ENCODE measurements at regions not wholly inside any gene's neighbourhood (a gene's known extent, or its start where the extent isn't known, plus 50 kb on each side); places are given as distances from the start of the nearest gene placed in this dataset.

- H3K79me1 ChIP-seq (replicated peaks; ENCODE audit: low read length, poor library complexity, severe bottlenecking), result no peaks in the 10 kb centered on the region
- no peak overlapping the region for H2BK120ac ChIP-seq (ENCODE audit: low read depth, low read length)
- no peaks in the 10 kb centered on the region for H3K36me3 ChIP-seq (ENCODE audit: control insufficient read depth in 1 of 2, insufficient read depth in 2 of 2, low read depth in 1 of 2, low read length in 2 of 2)
- H4K8ac ChIP-seq (ENCODE audit: low read length), result no peak overlapping the region
- no peak for DNase-seq
- no peak overlapping the region for H3K4ac ChIP-seq (ENCODE audit: low read depth in 1 of 2, low read length in 2 of 2)
- H3K4me1 ChIP-seq (ENCODE audit: control insufficient read depth, insufficient read depth, low read depth, low read length), result no peaks in the 10 kb centered on the region
- H3K9me3 ChIP-seq (ENCODE audit: control insufficient read depth, low read length), result no peaks in the 10 kb centered on the region
- no peak overlapping the region for H3K23ac ChIP-seq (ENCODE audit: low read length in 2 of 2)
- H2BK5ac ChIP-seq (ENCODE audit: low read depth, low read length, poor library complexity, severe bottlenecking), result no peak overlapping the region
- H3K4me3 ChIP-seq (ENCODE audit: insufficient read depth in 1 of 2, low read depth in 1 of 2, low read length in 2 of 2), result no peak overlapping the region
- H2BK12ac ChIP-seq (ENCODE audit: low read length in 2 of 2), result no peak overlapping the region
- no peak overlapping the region for H3K18ac ChIP-seq (ENCODE audit: low read depth in 1 of 2, low read length in 2 of 2)
- no peak overlapping the region for H4K91ac ChIP-seq (ENCODE audit: low read length)
- no peak overlapping the region for H3K27ac ChIP-seq (ENCODE audit: low read length, poor library complexity, severe bottlenecking)
- H3K14ac ChIP-seq (ENCODE audit: low read length in 2 of 2), result no peak overlapping the region
- H2BK15ac ChIP-seq (ENCODE audit: low read depth, poor library complexity, severe bottlenecking), result no peak overlapping the region
- H2AFZ ChIP-seq (ENCODE audit: low read depth, low read length), result no peak overlapping the region
- no peak overlapping the region for H3K4me2 ChIP-seq (ENCODE audit: low read length, poor library complexity, severe bottlenecking)
- H3K27me3 ChIP-seq (ENCODE audit: control insufficient read depth in 1 of 2, insufficient read depth in 1 of 2, low read length in 2 of 2), result no peaks in the 10 kb centered on the region
- no peak overlapping the region for H3K9ac ChIP-seq (ENCODE audit: low read length)
- H2AK5ac ChIP-seq (ENCODE audit: low read length, severe bottlenecking), result no peak overlapping the region
- WGBS, result 76% methylated on average over 2 of the region's 2 CpGs
Observed at GRCh38 chr1:60245324-60245723, 171.8 kb upstream of the C1orf87 start.

GRCh38 chr1:60244906-60245305, 171.3 kb upstream of the C1orf87 start:
- Histone ChIP-seq H2BK5ac (ENCODE audit: low read depth, low read length, poor library complexity, severe bottlenecking) (no peak overlapping the region), H4K8ac (ENCODE audit: low read length) (no peak overlapping the region), H2AFZ (ENCODE audit: low read depth, low read length) (no peak overlapping the region), H3K79me1 (replicated peaks; ENCODE audit: low read length, poor library complexity, severe bottlenecking) (no peaks in the 10 kb centered on the region), H2BK12ac (ENCODE audit: low read length in 2 of 2) (no peak overlapping the region), H3K27ac (ENCODE audit: low read length, poor library complexity, severe bottlenecking) (no peak overlapping the region), H4K91ac (ENCODE audit: low read length) (no peak overlapping the region), H3K4me1 (ENCODE audit: control insufficient read depth, insufficient read depth, low read depth, low read length) (no peaks in the 10 kb centered on the region), H3K4me2 (ENCODE audit: low read length, poor library complexity, severe bottlenecking) (no peak overlapping the region), H3K9ac (ENCODE audit: low read length) (no peak overlapping the region), H2BK120ac (ENCODE audit: low read depth, low read length) (no peak overlapping the region), H3K4me3 (ENCODE audit: insufficient read depth in 1 of 2, low read depth in 1 of 2, low read length in 2 of 2) (no peak overlapping the region), H3K14ac (ENCODE audit: low read length in 2 of 2) (no peak overlapping the region), H3K27me3 (ENCODE audit: control insufficient read depth in 1 of 2, insufficient read depth in 1 of 2, low read length in 2 of 2) (no peaks in the 10 kb centered on the region), H3K36me3 (ENCODE audit: control insufficient read depth in 1 of 2, insufficient read depth in 2 of 2, low read depth in 1 of 2, low read length in 2 of 2) (no peaks in the 10 kb centered on the region), H2BK15ac (ENCODE audit: low read depth, poor library complexity, severe bottlenecking) (no peak overlapping the region), H3K18ac (ENCODE audit: low read depth in 1 of 2, low read length in 2 of 2) (no peak overlapping the region), H2AK5ac (ENCODE audit: low read length, severe bottlenecking) (no peak overlapping the region), H3K4ac (ENCODE audit: low read depth in 1 of 2, low read length in 2 of 2) (no peak overlapping the region), H3K23ac (ENCODE audit: low read length in 2 of 2) (no peak overlapping the region), H3K9me3 (ENCODE audit: control insufficient read depth, low read length) (no peaks in the 10 kb centered on the region)
- no peak for DNase-seq

- no peak overlapping the region for H3K4me2 ChIP-seq (ENCODE audit: low read length, poor library complexity, severe bottlenecking)
- no peak overlapping the region for H3K14ac ChIP-seq (ENCODE audit: low read length in 2 of 2)
- DNase-seq, result no peak
- 71% methylated on average over 2 of the region's 2 CpGs for WGBS
- no peak overlapping the region for H3K18ac ChIP-seq (ENCODE audit: low read depth in 1 of 2, low read length in 2 of 2)
- H2AK5ac ChIP-seq (ENCODE audit: low read length, severe bottlenecking), result no peak overlapping the region
- no peak overlapping the region for H2BK5ac ChIP-seq (ENCODE audit: low read depth, low read length, poor library complexity, severe bottlenecking)
- no peak overlapping the region for H2BK120ac ChIP-seq (ENCODE audit: low read depth, low read length)
- H2BK12ac ChIP-seq (ENCODE audit: low read length in 2 of 2), result no peak overlapping the region
- H3K23ac ChIP-seq (ENCODE audit: low read length in 2 of 2), result no peak overlapping the region
- H3K9me3 ChIP-seq (ENCODE audit: control insufficient read depth, low read length), result peaks cover 3% of the 10 kb centered on the region
- H3K79me1 ChIP-seq (replicated peaks; ENCODE audit: low read length, poor library complexity, severe bottlenecking), result no peaks in the 10 kb centered on the region
- no peaks in the 10 kb centered on the region for H3K4me1 ChIP-seq (ENCODE audit: control insufficient read depth, insufficient read depth, low read depth, low read length)
- H2AFZ ChIP-seq (ENCODE audit: low read depth, low read length), result no peak overlapping the region
- H3K4ac ChIP-seq (ENCODE audit: low read depth in 1 of 2, low read length in 2 of 2), result no peak overlapping the region
- no peak overlapping the region for H4K91ac ChIP-seq (ENCODE audit: low read length)
- H3K4me3 ChIP-seq (ENCODE audit: insufficient read depth in 1 of 2, low read depth in 1 of 2, low read length in 2 of 2), result no peak overlapping the region
- H3K27ac ChIP-seq (ENCODE audit: low read length, poor library complexity, severe bottlenecking), result no peak overlapping the region
- no peak overlapping the region for H3K9ac ChIP-seq (ENCODE audit: low read length)
- H2BK15ac ChIP-seq (ENCODE audit: low read depth, poor library complexity, severe bottlenecking), result no peak overlapping the region
- no peaks in the 10 kb centered on the region for H3K27me3 ChIP-seq (ENCODE audit: control insufficient read depth in 1 of 2, insufficient read depth in 1 of 2, low read length in 2 of 2)
- no peak overlapping the region for H4K8ac ChIP-seq (ENCODE audit: low read length)
- no peaks in the 10 kb centered on the region for H3K36me3 ChIP-seq (ENCODE audit: control insufficient read depth in 1 of 2, insufficient read depth in 2 of 2, low read depth in 1 of 2, low read length in 2 of 2)
Observed at GRCh38 chr1:60235275-60235674, 161.7 kb upstream of the C1orf87 start.

DNA sequence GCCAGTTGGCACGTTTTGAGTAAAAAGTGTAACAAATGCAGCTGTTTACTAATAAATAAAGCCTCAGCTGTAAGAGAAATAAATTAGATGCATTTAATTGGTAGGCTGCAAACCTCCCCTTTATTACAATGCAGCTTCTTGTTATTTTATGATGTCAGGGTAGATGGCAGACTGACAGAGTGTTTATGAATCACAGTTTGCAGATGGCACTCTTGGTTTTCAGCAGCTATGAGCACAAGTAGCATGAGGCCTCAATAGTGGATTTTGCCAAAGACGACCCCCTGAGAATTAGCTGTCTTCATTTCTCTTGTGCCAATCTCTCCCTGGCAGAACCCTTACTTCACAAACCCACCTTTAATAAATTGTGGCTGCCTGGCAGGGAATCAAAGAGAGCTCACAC, 161.2 kb upstream of the C1orf87 start:
- Histone ChIP-seq H2BK120ac (ENCODE audit: low read depth, low read length) (no peak overlapping the region), H2BK5ac (ENCODE audit: low read depth, low read length, poor library complexity, severe bottlenecking) (no peak overlapping the region), H4K91ac (ENCODE audit: low read length) (no peak overlapping the region), H3K27me3 (ENCODE audit: control insufficient read depth in 1 of 2, insufficient read depth in 1 of 2, low read length in 2 of 2) (no peaks in the 10 kb centered on the region), H3K23ac (ENCODE audit: low read length in 2 of 2) (no peak overlapping the region), H4K8ac (ENCODE audit: low read length) (no peak overlapping the region), H2BK12ac (ENCODE audit: low read length in 2 of 2) (no peak overlapping the region), H3K4me1 (ENCODE audit: control insufficient read depth, insufficient read depth, low read depth, low read length) (no peaks in the 10 kb centered on the region), H2BK15ac (ENCODE audit: low read depth, poor library complexity, severe bottlenecking) (no peak overlapping the region), H3K4me2 (ENCODE audit: low read length, poor library complexity, severe bottlenecking) (no peak overlapping the region), H3K18ac (ENCODE audit: low read depth in 1 of 2, low read length in 2 of 2) (no peak overlapping the region), H2AFZ (ENCODE audit: low read depth, low read length) (no peak overlapping the region), H3K9me3 (ENCODE audit: control insufficient read depth, low read length) (peaks cover 3% of the 10 kb centered on the region), H3K79me1 (replicated peaks; ENCODE audit: low read length, poor library complexity, severe bottlenecking) (no peaks in the 10 kb centered on the region), H3K4ac (ENCODE audit: low read depth in 1 of 2, low read length in 2 of 2) (no peak overlapping the region), H3K9ac (ENCODE audit: low read length) (no peak overlapping the region), H3K14ac (ENCODE audit: low read length in 2 of 2) (no peak overlapping the region), H3K4me3 (ENCODE audit: insufficient read depth in 1 of 2, low read depth in 1 of 2, low read length in 2 of 2) (no peak overlapping the region), H3K27ac (ENCODE audit: low read length, poor library complexity, severe bottlenecking) (no peak overlapping the region), H2AK5ac (ENCODE audit: low read length, severe bottlenecking) (no peak overlapping the region), H3K36me3 (ENCODE audit: control insufficient read depth in 1 of 2, insufficient read depth in 2 of 2, low read depth in 1 of 2, low read length in 2 of 2) (no peaks in the 10 kb centered on the region)
- DNase-seq, result no peak
- 63% methylated on average over 2 of the region's 2 CpGs for WGBS
